SH-SY5Y (cell line): ENCODE measurements at regions not wholly inside any gene's neighbourhood (a gene's known extent, or its start where the extent isn't known, plus 50 kb on each side); places are given as distances from the start of the nearest gene placed in this dataset.

Experiments used
- GATA2 ChIP-seq: IDR thresholded peaks from 2 replicates; pipeline ENCODE4 v1.6.1; 2011; ENCODE audit warnings: mild to moderate bottlenecking, low read depth, low read length
- GATA3 ChIP-seq: IDR thresholded peaks from 2 replicates; pipeline ENCODE4 v1.6.1; 2011; ENCODE audit warnings: low read depth, mild to moderate bottlenecking, low read length, moderate library complexity

DNA sequence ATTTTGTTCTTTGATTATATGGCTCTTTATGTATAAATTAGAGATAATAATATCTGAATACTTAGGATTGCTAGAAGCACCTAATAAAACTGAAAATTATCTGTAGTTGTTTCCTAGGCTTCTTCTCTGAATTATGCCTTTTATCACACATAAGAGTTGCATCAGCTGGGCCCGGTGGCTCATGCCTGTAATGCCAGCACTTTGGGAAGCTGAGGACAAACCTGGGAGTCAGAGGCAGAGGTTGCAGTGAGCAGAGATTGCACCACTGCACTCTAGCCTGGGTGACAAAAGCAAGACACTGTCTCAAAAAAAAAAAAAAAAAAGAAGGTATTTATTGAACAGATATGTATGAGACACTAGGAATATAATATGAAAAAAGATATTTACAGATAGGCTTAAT is 773.5 kb upstream of the AGA start:
- TF ChIP-seq GATA2, result no peak
- TF ChIP-seq GATA3, result no peak
